GM12872 (cell line): ENCODE measurements at regions not wholly inside any gene's neighbourhood (a gene's known extent, or its start where the extent isn't known, plus 50 kb on each side); places are given as distances from the start of the nearest gene placed in this dataset.

ENCODE experiments used
- TF ChIP-seq, protein P1 (sequence below): IDR thresholded peaks from 3 replicates; pipeline ENCODE4 v1.5.1; 2011; ENCODE audit warnings: low read depth, mild to moderate bottlenecking, low read length, moderate library complexity; ENCODE audit not compliant: insufficient read depth

DNA sequence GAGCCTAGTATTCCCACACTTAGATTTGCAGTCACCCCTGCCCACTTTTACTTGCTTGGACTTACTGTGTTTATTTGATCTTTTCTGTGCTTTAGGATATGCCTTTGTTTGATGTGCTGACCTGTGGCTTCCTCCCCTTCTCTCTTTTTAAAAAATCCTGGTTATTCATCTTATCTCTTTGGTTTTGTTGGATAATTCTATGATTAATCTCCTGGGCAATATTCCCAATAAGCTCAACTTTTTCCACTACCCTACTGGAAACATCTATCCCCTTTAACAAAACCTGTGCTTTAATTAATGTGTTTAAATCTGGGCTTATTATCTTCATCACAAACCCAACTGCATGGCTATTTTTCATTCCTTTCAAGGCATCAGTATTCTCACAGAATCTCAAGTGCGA, 476.0 kb upstream of the TGFBR2 start:
- TF ChIP-seq, protein P1, sequence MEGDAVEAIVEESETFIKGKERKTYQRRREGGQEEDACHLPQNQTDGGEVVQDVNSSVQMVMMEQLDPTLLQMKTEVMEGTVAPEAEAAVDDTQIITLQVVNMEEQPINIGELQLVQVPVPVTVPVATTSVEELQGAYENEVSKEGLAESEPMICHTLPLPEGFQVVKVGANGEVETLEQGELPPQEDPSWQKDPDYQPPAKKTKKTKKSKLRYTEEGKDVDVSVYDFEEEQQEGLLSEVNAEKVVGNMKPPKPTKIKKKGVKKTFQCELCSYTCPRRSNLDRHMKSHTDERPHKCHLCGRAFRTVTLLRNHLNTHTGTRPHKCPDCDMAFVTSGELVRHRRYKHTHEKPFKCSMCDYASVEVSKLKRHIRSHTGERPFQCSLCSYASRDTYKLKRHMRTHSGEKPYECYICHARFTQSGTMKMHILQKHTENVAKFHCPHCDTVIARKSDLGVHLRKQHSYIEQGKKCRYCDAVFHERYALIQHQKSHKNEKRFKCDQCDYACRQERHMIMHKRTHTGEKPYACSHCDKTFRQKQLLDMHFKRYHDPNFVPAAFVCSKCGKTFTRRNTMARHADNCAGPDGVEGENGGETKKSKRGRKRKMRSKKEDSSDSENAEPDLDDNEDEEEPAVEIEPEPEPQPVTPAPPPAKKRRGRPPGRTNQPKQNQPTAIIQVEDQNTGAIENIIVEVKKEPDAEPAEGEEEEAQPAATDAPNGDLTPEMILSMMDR: no peak

DNA sequence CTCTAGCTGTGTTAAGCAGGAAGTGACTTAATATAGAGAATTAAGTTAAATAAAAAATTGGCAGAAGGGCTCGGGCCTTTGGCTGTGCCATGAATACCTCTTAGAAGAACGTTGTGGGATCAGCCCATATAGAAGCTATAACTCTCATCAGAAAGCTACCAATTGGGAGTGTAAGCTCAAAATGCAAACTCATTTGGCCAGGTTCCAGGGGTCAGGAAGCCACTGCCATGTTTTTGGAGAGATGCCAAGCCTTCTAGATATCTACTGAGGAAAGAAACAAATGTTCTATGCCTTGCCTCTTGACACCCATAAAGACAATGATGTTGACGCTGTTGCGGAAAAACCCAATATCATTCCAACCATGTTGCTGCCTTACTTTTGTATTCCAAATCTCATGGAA, 475.2 kb upstream of the TGFBR2 start:
- TF ChIP-seq, protein P1: no peak

- TF ChIP-seq, protein P1: no peak
Observed at GRCh38 chr3:30135190-30135589, 471.2 kb upstream of the TGFBR2 start.

DNA sequence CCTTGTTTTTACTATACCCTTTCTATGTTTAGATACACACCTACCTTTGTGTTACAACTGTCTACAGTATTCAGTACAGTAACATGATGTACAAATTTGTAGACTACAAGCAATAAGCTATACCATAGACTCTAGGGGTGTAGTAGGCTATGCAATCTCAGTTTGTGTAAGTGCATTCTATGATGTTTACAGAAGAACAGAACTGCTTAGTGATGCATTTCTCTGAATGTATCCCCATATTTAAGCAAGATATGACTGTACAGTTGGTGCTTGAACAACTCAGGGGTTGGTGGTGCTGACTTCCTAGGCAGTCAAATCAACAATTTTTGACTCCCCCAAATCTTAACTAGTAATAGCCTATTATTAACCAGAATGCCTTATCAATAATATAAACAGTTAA, 467.1 kb upstream of the TGFBR2 start:
- TF ChIP-seq, protein P1: no peak

GRCh38 chr3:30140356-30141075, 465.9 kb upstream of the TGFBR2 start:
- TF ChIP-seq, protein P1: no peak

DNA sequence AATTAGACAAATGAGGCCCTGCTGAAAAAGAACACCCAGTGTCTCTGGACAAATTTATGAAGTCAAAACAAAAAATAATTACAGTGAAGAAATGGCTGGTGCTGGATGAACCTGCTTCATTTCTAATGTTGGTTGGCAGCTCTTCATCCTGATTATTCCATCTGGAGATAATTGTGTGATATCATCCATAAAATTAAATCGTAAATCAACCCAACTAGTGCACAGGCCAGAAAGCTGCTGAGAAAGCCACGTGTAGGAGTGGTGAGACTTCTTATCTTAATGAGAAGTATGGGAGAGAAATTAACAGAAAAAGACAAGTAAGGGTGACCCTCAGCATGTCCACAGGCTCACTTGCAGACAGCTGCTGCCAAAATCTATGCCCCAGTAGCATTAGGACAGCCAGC, 465.2 kb upstream of the TGFBR2 start:
- TF ChIP-seq, protein P1: no peak

DNA sequence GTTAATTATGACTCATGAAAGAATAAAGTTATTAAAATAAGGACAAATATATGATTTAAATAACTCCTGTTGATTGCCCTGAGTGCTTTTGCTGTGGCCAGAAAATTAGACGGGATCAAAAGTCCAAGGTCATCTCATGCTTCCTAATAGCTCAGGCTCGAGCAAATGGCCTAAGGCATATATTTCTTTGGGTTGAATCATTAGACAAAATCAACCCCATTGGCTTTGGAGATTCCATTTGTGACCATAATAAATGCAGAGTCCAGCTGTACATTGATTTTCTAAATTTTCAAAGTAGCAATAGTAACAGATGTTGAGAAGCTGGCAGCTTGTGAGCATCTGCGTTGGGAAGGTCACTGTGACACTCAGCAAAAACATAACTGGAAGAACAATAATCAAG, 464.5 kb upstream of the TGFBR2 start:
- TF ChIP-seq, protein P1: no peak
